Breast epithelium (tissue), 4 donors: ENCODE measurements at regions not wholly inside any gene's neighbourhood (a gene's known extent, or its start where the extent isn't known, plus 50 kb on each side); places are given as distances from the start of the nearest gene placed in this dataset.

ENCODE experiments used
- DNase-seq, 2 donors: peaks; one replicate each; pipeline ENCODE4 v3.0.0-alpha.2; 2019; ENCODE audit warnings: low spot score in 2 of 2
- H3K27ac ChIP-seq, 2 donors: fragments of 200-600 bp; sonication (generic) in 1 of 2; one replicate each; pipeline ENCODE4 v1.5.1; 2016 to 2019; ENCODE audit warnings: mild to moderate bottlenecking in 1 of 2
- H3K27me3 ChIP-seq, 2 donors: fragments of 200-600 bp; sonication (generic) in 1 of 2; one replicate each; pipeline versions ENCODE4 v1.5.1 to v1.6.0; 2017 to 2019; ENCODE audit warnings: control low read depth in 1 of 2, mild to moderate bottlenecking in 1 of 2
- H3K36me3 ChIP-seq: fragments of 200-600 bp; one replicate; pipeline ENCODE4 v1.5.1; 2019
- H3K4me1 ChIP-seq, 2 donors: fragments of 200-600 bp; sonication (generic); one replicate each; pipeline ENCODE4 v1.5.1; 2016 to 2019; ENCODE audit warnings: control low read depth in 1 of 2
- H3K4me3 ChIP-seq, 3 donors: fragments of 200-600 bp; sonication (generic); 1 replicate in 2 of 3; 2 replicates in 1 of 3; pipeline ENCODE4 v1.5.1; 2016 to 2019; ENCODE audit warnings: mild to moderate bottlenecking in 3 of 3, moderate library complexity in 2 of 3
- H3K9me3 ChIP-seq, 2 donors: fragments of 200-600 bp; sonication (generic) in 1 of 2; one replicate each; pipeline ENCODE4 v1.5.1; 2016 to 2019; ENCODE audit warnings: control low read depth in 1 of 2
- CTCF ChIP-seq, 3 donors: fragments of 450-650 bp; IDR thresholded peaks; one replicate each; pipeline ENCODE4 v1.5.1; 2016 to 2017; ENCODE audit warnings: antibody characterized with exemption in 3 of 3, mild to moderate bottlenecking in 3 of 3, moderate library complexity in 3 of 3
- POLR2A ChIP-seq: fragments of 450-650 bp; IDR thresholded peaks from one replicate; pipeline ENCODE4 v1.6.1; 2016; ENCODE audit warnings: antibody characterized with exemption, mild to moderate bottlenecking, moderate library complexity
- POLR2AphosphoS5 ChIP-seq, 3 donors: sonication (generic); formaldehyde crosslinking; IDR thresholded peaks; one replicate each; pipeline ENCODE4 v1.6.1; 2017; ENCODE audit warnings: antibody characterized with exemption in 3 of 3
- intact Hi-C: fragments of 100-400 bp; cut with DNase I; formaldehyde crosslinking; loops from one replicate; pipeline ENCODE4 v1.15.1; 2023; ENCODE audit warnings: low total_unique reads

GRCh38 chr3:117706756-117707155, 997.2 kb downstream of the TUSC7 start:
- intact Hi-C loops, result no loop called here
- no peak overlapping the region for H3K4me3 ChIP-seq

DNA sequence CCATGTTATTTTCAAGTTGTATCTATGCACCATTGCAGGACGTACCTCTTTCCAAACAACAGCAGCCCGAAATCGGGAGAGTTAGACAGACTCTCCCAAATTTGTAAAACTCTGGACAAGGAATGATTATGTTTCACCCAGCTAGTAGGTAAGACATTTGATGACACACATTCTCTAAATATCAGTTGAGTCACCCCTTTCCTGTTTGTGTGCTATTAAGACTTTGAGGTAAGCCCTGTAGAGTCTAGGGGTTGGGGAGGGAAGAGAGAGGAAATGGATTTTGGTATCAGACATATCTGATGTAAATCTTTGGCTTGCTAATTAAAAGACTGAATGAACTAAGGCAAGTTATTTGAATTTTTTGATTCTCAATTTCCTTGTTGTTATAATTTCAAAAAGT, 999.0 kb downstream of the TUSC7 start:
- Histone ChIP-seq H3K9me3 (no peaks in the 10 kb centered on the region), H3K4me3 (no peak overlapping the region), H3K27me3 (no peaks in the 10 kb centered on the region), H3K36me3 (no peaks in the 10 kb centered on the region), H3K27ac (no peak overlapping the region), H3K4me1 (no peaks in the 10 kb centered on the region)
- no peak for DNase-seq
- intact Hi-C loops, result no loop called here
- TF ChIP-seq CTCF (IDR thresholded peaks at IDR 0.05) (no peak), POLR2AphosphoS5 (IDR thresholded peaks at IDR 0.05) (no peak), POLR2A (no peak)

More at GRCh38 chr3:117706756-117707155, 997.2 kb downstream of the TUSC7 start:
- H3K27me3 ChIP-seq, result no peaks in the 10 kb centered on the region
- H3K36me3 ChIP-seq, result no peaks in the 10 kb centered on the region
- H3K9me3 ChIP-seq, result no peaks in the 10 kb centered on the region
- TF ChIP-seq POLR2A, result no peak
- TF ChIP-seq POLR2AphosphoS5 (IDR thresholded peaks at IDR 0.05), result no peak
- H3K4me1 ChIP-seq, result no peaks in the 10 kb centered on the region
- no peak overlapping the region for H3K27ac ChIP-seq
- no peak for DNase-seq

- Histone ChIP-seq H3K4me3 (no peak overlapping the region), H3K4me1 (no peaks in the 10 kb centered on the region), H3K27ac (no peak overlapping the region), H3K27me3 (no peaks in the 10 kb centered on the region), H3K36me3 (no peaks in the 10 kb centered on the region), H3K9me3 (no peaks in the 10 kb centered on the region)
- intact Hi-C loops, result no loop called here
- TF ChIP-seq POLR2AphosphoS5 (IDR thresholded peaks at IDR 0.05), result no peak
- no peak for TF ChIP-seq CTCF (IDR thresholded peaks at IDR 0.05)
- no peak for TF ChIP-seq POLR2A
- DNase-seq, result no peak
These were observed 999.5 kb downstream of the TUSC7 start for GRCh38 chr3:117709108-117709507.

DNA sequence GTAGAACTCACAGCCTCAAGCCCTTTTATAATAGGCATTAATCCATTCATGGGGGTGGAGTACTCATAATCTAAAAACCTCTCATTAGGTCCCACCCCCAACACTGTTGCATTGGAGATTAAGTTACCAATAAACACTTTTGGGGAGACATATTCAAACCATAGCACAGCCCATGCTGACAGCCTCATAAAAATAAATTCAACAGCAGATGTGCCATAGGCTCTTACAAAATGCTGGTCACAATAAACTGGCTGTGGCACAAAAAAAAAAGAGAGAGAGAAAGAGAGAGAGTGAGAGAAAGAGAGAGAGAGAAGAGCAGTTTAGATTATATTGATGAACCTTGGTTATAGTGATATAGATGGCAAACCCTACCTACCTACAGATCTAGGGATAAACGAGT, 1000.9 kb downstream of the TUSC7 start:
- intact Hi-C loops, result no loop called here
- no peak for DNase-seq
- Histone ChIP-seq H3K27ac (no peak overlapping the region), H3K4me3 (no peak overlapping the region), H3K27me3 (no peaks in the 10 kb centered on the region), H3K4me1 (no peaks in the 10 kb centered on the region), H3K36me3 (no peaks in the 10 kb centered on the region), H3K9me3 (no peaks in the 10 kb centered on the region)
- no peak for TF ChIP-seq POLR2AphosphoS5 (IDR thresholded peaks at IDR 0.05)
- TF ChIP-seq POLR2A, result no peak
- no peak for TF ChIP-seq CTCF (IDR thresholded peaks at IDR 0.05)

DNA sequence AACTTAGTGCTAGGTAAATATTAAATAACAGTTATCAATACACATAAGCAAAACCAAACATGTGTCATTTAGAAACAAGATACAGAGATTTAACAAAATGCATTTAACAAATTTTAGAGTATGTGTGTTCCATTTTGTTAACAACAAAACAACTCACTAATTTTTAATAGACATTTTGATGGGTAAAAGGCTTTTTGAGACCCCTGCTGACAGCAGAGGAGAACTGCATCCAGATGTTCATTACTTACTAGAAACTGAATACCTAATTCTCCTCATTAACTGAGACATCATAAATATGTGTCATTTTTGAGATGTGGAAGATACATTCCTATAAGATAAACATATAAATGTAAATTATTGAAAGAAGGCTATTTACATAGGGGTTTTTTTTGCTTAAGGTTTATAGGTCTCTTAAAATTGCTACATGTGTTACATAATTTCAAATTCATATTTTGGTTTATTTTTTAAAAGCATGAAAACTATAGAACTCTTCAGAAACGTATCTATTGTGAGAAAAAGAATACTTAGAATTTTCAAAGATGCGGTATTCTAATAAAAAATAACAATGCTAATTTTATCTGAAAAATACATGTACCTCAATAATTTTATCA, 1009.8 kb downstream of the TUSC7 start:
- intact Hi-C loops, result no loop called here
- no peak for DNase-seq
- Histone ChIP-seq H3K36me3 (no peaks in the 10 kb centered on the region), H3K27me3 (no peaks in the 10 kb centered on the region), H3K9me3 (no peaks in the 10 kb centered on the region), H3K4me3 (no peak overlapping the region), H3K4me1 (no peaks in the 10 kb centered on the region), H3K27ac (no peak overlapping the region)
- TF ChIP-seq CTCF (IDR thresholded peaks at IDR 0.05) (peak in 2 of 3 donors; percentile 46 to 59), POLR2AphosphoS5 (IDR thresholded peaks at IDR 0.05) (no peak), POLR2A (no peak)

DNA sequence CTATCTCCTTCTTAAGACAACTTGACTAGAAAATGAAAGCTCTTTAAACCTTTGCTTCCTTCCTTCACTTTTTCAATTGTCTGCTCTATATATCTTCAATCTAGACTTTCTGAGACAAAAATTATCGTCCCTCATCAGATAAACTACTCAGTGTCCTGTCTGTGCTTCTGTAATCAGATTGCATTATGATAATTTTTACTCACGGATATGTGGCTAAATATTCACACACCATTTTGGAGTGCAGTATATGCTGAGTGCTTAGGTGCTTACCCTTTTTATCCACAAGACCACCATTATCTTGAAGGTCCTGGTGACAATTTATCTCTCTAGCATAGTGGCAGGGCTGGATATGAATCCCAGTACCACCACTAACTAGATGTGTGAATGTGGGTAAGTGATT, 1012.3 kb downstream of the TUSC7 start:
- no peak overlapping the region for H3K4me3 ChIP-seq
- H3K27ac ChIP-seq, result no peak overlapping the region
- no peaks in the 10 kb centered on the region for H3K9me3 ChIP-seq
- intact Hi-C loops, result no loop called here
- H3K4me1 ChIP-seq, result no peaks in the 10 kb centered on the region
- no peaks in the 10 kb centered on the region for H3K36me3 ChIP-seq
- no peak for TF ChIP-seq POLR2A
- TF ChIP-seq CTCF (IDR thresholded peaks at IDR 0.05), result no peak
- no peak for TF ChIP-seq POLR2AphosphoS5 (IDR thresholded peaks at IDR 0.05)
- H3K27me3 ChIP-seq, result no peaks in the 10 kb centered on the region
- DNase-seq, result no peak
